HG02571 (cell line): ENCODE measurements at regions not wholly inside any gene's neighbourhood (a gene's known extent, or its start where the extent isn't known, plus 50 kb on each side); places are given as distances from the start of the nearest gene placed in this dataset.
"Not testable (repeated sequence)": the region's sequence is repeated elsewhere in the genome, so short reads cannot be mapped to it uniquely, and the experiment has no call there.

ENCODE experiments used
- ATAC-seq: cut with Tn5 transposase; IDR thresholded peaks from one replicate; pipeline ENCODE4 v1.9.1; 2021; ENCODE audit warnings: mild to moderate bottlenecking, moderate library complexity; ENCODE audit not compliant: unreplicated experiment

GRCh38 chr2:60358476-60358875 lies 195.0 kb downstream of the BCL11A start:
- ATAC-seq: no peak

- ATAC-seq: no peak
These were observed 195.5 kb downstream of the BCL11A start for GRCh38 chr2:60357996-60358395.

GRCh38 chr2:60356346-60356745 lies 197.1 kb downstream of the BCL11A start:
- no peak for ATAC-seq

- no peak for ATAC-seq
These were observed 197.6 kb downstream of the BCL11A start for GRCh38 chr2:60355849-60356261.

- ATAC-seq: no peak
These were observed 198.7 kb downstream of the BCL11A start for GRCh38 chr2:60354713-60355112.

GRCh38 chr2:60353863-60354262 lies 199.6 kb downstream of the BCL11A start:
- ATAC-seq: peak; percentile 52

- peak; percentile 9 for ATAC-seq
These were observed 200.1 kb downstream of the BCL11A start for GRCh38 chr2:60353406-60353800.

GRCh38 chr2:60352491-60353405 lies 200.7 kb downstream of the BCL11A start:
- no peak for ATAC-seq

- ATAC-seq: no peak
These were observed 201.7 kb downstream of the BCL11A start for GRCh38 chr2:60351802-60352201.

GRCh38 chr2:60351321-60351720 lies 202.1 kb downstream of the BCL11A start:
- ATAC-seq: no peak

- ATAC-seq: no peak
These were observed 202.7 kb downstream of the BCL11A start for GRCh38 chr2:60350791-60351190.

- ATAC-seq: no peak
These were observed 205.7 kb downstream of the BCL11A start for GRCh38 chr2:60347781-60348180.

GRCh38 chr2:60342491-60342890 lies 211.0 kb downstream of the BCL11A start:
- ATAC-seq: not testable (repeated sequence)

GRCh38 chr2:60341151-60341550 lies 212.3 kb downstream of the BCL11A start:
- ATAC-seq: no peak

GRCh38 chr2:60339286-60339685 lies 214.2 kb downstream of the BCL11A start:
- no peak for ATAC-seq

GRCh38 chr2:60337142-60337497 lies 216.3 kb downstream of the BCL11A start:
- ATAC-seq: no peak

GRCh38 chr2:60336442-60337141 lies 216.9 kb downstream of the BCL11A start:
- peak; percentile 66 for ATAC-seq

- ATAC-seq: no peak
These were observed 217.8 kb downstream of the BCL11A start for GRCh38 chr2:60335533-60336237.

- ATAC-seq: no peak
These were observed 218.8 kb downstream of the BCL11A start for GRCh38 chr2:60334610-60335009.

GRCh38 chr2:60333264-60333663 lies 220.2 kb downstream of the BCL11A start:
- ATAC-seq: no peak

GRCh38 chr2:60331115-60331809 lies 222.2 kb downstream of the BCL11A start:
- ATAC-seq: no peak
